ENCODE measurements at regions not wholly inside any gene's neighbourhood (a gene's known extent, or its start where the extent isn't known, plus 50 kb on each side); places are given as distances from the start of the nearest gene placed in this dataset.

DNA sequence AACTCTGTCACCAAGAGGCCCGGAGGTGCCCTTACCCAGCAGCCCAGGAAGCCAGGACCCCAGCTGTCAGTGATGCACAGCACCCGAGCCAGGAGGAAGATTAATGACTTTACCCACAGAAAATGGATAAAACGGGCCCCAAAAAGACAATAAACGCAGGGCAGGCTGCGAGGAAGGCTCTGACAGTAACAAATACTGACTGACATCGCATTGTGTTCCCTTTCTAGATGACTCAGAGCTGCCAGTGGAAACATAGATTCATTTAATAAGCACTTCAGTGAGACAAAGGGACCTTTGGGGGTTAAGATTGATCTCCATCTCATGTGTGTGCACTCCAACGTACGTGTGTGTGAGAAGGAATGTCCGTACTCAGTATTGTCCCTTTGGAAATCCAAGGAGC is 225.3 kb upstream of the PPP2R3A start:
- no peak for DNase-seq (ENCODE audit: low read depth)

DNA sequence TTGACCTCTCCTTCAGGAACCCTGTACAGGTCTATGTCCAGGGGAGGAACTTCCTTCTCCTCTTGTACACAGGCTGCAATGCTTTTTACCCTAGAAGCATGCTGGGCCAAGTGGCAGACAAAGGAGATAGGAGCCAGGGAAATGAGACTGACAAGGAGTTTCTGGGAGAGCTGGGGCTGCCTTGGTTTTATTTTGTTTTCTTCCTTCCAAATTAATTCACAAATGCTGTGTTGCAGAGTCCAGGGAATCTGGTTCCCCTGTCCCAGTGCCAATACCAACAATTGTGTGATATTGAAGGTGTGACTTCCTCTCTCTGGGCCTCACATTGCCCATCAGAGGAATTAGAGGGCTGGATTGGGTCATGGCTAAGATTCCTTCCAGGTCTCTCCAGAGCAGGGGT is 224.8 kb upstream of the PPP2R3A start:
- no peak for DNase-seq (ENCODE audit: low read depth)

DNA sequence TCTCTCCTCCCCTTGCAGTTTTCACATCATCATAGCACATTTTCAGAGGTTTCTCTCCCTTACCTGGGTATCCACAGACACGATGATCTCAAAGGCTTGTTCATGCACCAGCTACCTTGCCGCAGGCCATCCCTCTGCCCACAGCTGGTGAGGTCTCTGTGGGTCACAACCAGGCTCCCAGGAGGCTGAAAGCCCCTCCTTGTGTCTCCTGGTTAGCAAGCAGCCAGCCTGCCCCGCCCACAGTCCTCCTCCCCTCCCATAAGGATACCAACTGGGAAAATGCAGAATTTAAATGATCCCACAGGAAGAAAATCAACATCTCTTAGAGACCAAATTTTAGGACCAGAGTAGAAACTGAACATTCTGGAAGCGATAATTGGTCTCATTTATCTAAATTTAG is 213.5 kb upstream of the PPP2R3A start:
- no peak for DNase-seq (ENCODE audit: low read depth)

DNA sequence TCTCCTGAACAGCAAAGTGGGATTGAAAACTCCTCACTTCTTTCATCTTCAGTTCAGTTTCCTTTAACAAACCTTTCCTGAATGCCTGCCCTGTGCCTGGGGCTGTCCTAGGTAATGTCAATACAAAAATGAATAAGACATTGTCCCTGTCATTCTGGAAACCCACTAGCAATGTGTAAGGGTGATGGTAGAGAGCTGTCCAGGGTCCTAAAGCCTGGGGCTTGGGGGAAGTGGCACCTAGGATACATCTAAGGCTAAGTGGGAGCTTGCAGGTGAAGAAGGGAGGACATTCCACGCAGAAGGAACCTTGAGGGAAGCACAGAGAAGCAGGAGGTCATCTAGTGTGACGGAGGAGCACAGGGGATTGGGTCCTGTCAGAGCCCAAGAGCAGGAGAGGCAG is 212.7 kb upstream of the PPP2R3A start:
- DNase-seq (ENCODE audit: low read depth), result no peak

DNA sequence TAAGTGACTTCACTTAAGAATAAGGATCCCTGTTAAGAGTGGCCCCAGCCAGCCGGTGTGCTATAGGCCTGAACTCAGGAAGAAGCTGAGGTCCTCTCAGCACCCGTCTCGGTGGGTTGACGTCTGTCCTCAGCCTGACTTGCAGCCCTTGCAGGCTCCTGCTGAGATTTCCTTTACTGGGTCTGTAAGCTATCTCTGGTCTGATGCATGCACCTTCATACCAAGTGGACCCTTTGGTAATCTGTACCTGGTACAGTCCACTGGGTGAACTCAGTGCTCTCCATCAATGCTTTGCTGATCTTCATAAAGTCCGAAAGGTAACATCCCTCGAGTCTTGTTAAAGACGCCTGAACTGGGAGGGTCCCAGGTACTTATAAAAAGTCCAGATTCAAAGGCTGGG is 212.0 kb upstream of the PPP2R3A start:
- DNase-seq (ENCODE audit: low read depth), result no peak

DNA sequence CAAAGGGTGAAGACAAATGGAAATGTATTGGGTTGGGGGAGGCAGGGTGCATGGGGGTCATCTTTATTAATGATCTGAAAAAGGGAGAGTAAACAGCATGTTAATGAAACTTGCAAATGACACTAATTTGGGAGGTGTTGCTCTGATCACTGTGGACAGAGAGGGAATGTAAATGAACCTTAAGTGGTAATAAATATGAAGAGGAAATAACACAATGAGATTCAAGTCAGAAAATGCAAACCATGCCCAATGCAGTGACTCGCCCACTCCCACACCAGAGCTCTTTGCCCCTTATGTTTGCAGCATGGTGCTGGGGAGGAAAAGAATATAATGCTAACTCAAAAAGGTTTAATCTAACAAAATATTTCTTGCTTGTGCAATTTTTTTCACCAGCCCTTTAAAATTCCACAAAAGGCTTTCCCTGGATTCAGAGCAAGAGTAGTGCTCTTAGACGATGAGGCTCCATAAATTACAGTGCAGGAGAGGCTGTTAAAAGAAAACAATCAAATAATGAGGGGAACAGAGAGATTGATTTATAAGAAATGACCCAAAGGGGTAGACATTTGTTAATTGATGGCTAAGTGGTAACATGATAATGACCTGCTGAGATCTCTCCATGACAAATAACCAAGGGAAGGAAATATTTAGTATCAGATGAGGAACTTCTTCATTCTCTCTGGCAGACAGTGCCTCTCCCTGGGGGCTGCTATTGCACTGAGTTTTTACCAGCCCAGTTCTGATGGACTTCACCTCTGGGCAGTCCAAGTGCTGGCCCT is 210.0 kb upstream of the PPP2R3A start:
- no peak for DNase-seq (ENCODE audit: low read depth)

DNA sequence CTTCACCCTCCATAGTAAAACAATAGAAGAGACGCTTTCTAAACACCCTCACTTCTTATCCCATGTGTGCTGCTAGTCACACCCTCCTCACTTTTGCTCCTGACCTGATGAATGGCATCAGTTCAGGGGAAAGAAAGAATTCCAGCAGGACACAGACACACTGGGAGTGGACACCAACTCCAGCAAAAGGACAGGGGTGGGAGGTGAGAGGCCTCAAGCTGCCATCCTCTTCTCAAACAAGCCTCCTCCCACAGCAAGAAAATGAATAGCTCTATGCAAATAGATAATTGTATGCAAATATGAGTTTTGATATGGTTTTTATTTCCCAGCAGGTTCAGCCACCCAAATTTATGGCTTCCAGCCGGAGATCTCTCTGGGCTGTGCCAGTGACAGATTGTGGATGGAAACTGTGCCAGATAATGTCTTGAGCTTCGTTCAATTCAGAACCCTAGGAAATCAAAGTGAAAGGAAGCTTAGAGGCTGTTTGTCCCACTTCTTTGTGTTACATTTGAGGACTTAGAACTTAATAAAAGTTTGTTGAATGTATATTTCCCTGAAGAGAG is 209.3 kb upstream of the PPP2R3A start:
- no peak for DNase-seq (ENCODE audit: low read depth)

DNA sequence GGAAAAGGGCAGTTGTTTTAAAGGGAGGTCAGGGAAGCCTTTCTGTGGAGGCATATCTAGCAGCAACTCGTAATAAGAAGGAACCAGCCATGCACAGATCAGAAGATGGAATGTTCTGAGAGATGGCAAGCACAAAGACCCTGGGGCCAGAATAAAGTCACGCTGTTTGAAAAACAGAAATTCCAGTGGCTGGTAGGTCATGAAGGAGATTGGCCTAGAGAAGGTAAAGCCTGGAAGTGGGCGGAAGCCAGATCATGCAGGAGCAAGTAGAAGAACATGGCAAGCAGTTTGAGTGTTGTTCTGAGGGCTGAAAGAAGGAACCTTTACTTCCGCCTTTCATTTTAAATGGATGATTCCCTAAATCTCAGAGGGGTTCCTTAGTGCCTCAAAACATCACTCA is 208.1 kb upstream of the PPP2R3A start:
- no peak for DNase-seq (ENCODE audit: low read depth)

DNA sequence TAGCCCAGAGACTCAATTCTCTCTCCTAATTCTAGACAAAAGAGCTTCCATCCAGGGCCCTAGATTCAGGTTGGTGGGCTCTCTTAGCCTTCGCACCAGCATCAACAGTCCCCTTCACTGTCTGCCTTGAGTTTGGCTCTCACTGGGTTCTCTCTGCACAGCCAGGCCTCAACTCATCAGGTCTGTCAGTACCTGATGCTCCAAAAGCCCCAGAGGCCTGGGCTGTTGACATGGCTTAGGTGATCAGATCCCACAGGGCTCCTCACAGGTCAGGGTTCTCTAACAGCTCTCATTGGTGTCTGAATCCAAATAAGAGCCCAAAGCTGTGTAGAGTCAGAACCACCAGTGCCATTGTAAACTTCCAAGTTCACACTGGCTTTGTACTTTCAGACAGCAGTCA is 206.6 kb upstream of the PPP2R3A start:
- DNase-seq (ENCODE audit: low read depth), result no peak

DNA sequence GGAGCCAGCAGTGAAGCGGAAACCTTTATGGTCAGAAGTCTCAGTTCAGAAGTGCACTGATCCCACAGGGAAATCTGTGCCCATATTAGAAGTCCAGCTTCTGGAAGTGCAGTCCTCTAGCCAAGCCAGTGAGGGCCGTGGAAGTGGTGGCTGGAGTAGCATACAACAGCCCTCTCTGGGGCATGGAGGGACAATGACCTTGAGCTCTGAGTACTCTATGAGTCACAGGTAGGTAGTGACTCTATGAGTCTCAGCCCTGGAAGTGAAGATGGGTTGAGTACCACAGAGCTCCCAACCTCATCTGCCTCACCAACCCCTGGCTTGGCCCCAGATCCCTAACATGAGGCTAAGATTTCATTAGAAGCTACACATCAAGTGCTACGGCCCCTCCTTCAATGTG is 205.9 kb upstream of the PPP2R3A start:
- DNase-seq (ENCODE audit: low read depth), result no peak

DNA sequence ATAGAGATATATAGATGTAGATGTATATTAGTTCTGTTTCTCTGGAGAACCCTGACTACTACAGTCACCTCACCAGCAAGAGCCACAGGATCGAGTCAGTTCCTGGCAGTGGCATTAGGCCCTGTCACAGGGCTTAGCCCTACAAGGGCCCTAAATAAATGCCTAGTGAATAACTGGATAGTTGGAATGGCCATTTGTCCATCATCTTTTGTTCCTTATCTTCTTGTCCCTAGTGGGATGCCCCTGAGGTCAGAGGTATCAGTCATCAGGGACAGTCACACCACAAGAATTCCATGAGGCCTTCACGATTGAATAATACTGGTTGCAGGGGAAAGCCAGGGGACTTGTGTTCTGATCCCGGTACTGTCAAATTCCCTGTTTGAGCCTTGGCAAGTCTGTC is 204.9 kb upstream of the PPP2R3A start:
- DNase-seq (ENCODE audit: low read depth), result no peak

DNA sequence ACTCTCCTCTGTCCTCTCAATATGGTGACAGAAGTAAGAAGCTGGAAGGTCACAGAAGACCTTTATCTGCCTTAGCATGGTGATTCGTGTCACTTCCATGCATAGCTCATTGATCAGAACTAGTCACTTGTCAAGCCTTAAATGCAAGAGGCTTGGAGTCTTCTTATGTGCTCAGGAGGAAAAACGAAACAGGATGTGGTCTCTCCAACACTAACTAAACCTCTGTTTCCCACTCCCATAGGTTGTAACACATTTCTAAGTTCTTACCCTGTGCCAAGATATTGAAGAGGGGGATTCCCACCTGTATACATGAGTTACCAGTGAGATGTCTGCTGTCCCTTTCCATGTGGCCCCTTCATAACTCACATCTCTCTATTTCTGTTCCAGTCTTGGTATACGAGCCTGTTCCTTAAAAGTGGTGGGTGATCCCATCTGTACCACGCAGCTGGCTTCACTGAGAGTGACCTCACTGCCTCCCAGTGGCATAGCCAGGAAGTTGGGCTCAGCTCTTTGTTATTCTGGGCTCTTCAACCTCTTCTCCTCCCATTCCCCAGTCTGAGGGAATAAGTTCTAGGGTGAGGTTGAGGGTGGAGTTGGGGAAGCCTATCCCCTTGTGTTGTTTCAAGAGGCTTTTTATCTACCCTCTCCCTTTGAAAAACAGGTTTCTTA is 203.2 kb upstream of the PPP2R3A start:
- no peak for DNase-seq (ENCODE audit: low read depth)

DNA sequence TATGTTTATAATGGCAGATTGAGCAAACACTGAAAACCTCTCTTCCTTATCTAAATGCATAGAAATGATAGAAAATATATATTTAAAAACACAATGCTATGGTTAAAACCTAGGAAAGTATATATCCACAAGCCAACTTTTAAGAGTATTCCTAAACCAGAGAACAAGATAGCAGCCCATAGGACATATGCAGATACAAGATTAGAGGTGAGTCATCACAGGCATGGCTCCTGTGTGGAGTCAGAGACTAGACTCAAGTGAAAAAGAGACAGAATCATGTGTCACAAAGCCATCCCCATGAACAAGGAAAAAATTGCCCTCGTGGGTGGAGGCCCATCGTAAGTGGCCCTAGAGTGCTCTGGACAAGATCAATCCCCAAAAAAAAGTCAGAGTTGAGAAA is 199.4 kb upstream of the PPP2R3A start:
- DNase-seq (ENCODE audit: low read depth), result no peak

DNA sequence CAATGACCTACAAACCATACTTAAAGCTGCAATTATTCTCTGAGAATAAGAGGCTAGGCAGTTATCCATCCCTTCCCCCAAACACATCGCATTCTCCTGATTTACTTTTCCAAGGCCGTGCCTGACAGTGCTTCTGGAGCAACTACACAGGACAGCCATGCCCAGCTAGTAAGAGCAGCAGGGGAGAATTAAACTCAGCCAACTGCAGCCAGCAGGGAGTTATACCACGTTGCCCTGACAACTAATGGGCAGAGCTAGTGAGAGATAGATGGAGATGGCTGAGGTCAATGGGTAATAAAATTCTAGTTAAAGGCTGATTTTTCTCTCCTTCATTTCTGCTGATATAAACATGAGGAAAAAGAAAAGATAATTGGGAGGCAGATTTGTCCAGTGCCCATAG is 193.8 kb upstream of the PPP2R3A start:
- DNase-seq (ENCODE audit: low read depth), result no peak

DNA sequence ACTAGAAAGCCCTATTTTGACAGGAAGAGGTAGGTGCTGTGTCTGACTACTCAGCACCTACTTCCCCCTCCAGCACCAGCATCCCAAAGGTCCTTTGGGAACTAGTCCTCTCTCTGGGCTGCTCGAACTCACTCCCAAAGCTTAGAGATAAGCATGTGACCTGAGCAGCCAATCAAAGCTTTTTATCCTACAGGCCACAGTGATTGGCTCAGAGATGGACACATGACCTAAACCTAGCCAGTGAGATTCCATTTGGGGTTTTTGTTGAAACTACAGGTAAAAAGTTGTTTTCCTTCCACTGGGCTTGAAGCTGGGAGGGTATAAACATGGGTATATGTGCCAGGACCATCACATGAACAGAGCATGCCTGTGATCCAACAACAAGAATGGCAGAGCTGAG is 186.5 kb upstream of the PPP2R3A start:
- no peak for DNase-seq (ENCODE audit: low read depth)

DNA sequence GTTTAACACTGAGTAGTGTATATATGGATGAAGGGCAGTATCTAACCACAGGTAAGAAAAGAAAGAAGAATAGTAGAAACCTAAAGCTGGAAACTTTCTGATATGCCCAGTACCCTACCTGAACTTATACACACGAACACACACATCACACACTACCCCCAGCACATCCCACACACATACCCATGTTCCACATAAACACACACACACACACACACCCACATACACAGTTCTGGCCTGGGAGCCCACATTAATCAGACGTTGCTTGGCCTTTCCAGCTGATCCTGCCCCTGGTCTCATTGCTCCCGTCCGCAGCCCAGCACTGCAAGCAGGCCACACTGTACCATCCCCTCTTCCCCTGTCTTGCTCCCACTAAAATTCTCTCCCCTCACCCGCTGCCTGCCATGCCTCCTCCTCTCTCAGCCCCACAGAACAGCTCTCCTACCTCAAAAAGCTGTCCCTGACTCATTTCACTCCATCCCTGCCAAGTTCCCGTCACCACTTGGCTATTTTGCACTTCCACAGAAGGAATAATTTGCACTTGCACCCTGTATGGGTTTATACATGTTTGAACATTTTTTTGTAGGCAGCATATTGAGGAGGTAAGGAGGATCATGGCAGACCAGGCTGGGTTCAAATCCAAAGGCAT is 185.8 kb upstream of the PPP2R3A start:
- DNase-seq (ENCODE audit: low read depth), result no peak

DNA sequence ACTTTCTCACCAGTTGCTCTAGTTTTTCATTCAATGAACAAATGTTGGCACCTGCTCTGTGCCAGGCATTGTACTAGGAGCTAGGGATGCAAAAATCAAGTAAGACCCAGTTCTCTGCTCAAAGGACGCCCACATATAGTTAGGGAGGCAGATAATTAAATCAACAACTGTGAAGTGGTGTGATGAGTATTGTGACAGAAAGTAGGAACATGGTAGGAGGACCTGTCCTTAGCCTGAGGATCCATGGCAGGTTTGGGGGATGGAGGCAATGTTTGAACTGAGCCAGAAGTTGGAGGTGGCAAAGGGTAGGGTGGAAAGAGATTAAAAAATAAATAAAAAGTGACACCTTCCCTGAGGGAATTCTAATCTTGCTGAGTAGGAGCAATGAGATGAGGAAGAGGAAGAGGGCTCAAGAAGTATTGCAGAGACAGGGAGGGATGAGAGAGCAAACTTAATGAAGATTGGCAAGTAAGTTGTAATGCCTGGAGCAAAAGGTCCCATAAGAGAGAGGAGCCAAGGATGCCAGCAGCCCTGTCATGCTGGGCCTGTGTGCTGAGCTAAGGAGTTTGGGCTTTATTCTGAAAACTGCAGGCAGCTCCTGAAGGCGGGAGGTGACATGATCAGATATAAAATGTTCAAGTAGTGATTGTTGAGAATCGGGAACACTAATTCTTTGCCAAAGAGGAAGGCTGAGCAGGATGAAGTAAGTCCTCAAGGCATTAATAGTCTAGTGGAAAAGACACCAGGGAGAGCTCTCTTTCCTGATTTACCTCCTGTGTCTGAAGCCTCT is 184.3 kb upstream of the PPP2R3A start:
- DNase-seq (ENCODE audit: low read depth), result no peak

DNA sequence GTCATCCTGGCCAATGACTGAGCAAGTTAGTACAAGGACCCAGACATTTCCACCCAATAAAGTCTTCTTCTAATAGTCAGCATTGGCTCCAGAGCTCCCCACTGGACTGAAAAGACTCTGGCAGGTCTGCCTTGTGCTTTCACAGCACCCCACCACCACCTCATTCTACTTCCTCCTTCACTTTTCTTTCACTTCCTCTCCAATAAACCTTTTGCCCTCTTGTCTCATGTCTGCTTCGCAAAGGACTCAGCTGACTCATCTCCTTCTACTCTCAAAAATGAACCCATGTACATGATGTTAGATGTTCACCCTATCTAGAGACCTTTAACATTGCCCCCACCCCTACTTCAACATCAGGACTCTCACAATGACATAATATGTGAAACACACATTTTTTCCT is 181.0 kb upstream of the PPP2R3A start:
- no peak for DNase-seq (ENCODE audit: low read depth)

DNA sequence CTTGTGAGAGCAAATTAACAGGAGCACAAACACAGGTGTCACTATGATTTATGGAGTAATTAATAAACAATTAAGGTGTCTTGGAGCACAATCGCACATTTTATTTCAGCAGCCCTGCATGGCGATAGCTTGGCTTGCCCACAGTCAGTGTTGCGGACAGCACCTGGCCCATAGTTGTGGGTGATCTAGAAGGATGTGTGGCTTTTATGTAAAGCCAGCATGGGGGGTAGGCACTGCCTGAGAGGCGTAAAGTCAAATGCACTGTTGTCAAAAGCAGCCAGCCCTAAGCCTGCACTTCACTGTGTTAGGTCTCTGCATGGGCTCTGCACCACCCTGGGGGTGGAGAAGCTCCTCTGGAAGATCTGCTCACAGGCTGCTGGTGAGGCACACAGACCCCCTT is 177.4 kb upstream of the PPP2R3A start:
- DNase-seq (ENCODE audit: low read depth), result no peak

DNA sequence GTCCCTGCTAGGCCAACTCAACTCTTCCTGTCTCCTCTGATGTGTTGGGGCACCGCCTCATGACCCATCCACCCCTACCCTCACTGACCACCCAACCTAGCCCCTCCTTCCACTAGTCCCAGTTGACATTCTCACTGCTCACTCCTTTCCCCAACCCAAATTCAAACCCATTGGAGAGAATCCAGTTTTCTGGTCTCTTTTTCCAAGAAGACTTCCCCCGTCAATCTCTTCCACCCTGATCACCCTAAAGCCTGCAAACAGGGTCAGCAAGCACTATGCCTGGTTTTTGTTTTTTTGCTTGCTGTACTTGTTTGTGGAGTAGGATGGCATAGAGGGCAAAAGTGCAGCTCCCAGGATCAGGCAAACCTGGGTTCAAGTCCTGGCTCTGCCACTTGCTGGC is 176.6 kb upstream of the PPP2R3A start:
- DNase-seq (ENCODE audit: low read depth), result no peak

DNA sequence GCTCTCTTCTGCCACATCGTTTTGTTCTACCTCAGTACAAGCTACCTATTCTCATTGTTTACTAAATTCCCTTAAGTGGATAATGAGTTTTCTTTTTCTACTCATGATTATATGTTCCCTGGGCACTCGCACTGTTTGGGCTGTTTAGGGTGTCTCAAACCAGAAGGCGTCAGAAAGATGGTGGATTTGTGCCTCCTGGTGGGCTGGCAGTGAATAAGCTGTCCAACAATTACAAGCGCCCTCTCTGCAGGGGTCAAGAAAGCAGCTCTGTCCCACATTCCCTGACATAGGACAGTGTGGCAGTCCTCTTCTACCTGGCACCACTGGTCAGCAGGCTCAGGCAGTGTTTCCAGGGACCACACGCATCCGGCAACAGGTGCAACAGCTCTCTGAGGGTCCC is 173.4 kb upstream of the PPP2R3A start:
- no peak for DNase-seq (ENCODE audit: low read depth)

DNA sequence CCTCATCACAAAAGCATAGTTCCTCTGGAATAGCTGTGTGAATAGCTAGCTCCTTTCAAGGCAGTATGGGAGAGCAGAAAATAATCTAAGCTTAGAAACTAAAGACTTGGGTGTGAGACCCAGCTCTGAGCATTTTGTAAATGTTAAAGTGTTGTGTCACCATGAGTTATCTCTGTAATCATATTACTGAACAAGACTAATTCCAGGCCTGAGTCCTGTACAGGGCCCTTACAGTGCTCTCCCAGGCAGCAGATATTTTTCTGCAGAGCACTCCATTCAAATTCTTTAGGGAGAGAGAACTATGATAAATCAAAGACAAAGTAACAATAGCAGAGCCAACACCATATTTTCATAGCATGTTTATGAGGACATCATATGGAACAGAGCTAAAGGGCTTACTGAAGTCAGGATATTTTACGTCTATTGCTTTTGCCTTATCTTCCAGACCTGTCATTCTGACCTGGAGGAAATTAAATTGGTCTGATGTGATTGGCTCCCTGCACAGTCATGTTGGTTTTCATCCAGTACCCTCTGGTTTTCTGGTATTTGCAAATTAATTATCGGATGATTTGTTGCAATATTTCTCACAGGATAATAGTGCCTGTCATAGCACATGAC is 172.6 kb upstream of the PPP2R3A start:
- DNase-seq (ENCODE audit: low read depth), result no peak

Data from T follicular helper cell (primary cell).